ENCODE measurements at regions not wholly inside any gene's neighbourhood (a gene's known extent, or its start where the extent isn't known, plus 50 kb on each side); places are given as distances from the start of the nearest gene placed in this dataset.

GRCh38 chr4:182062458-182062857, 180.7 kb upstream of the TENM3 start:
- POLR2A ChIA-PET: no interaction called here
- Histone ChIP-seq H3K79me2 (ENCODE audit: insufficient read depth, low read length) (no peaks in the 10 kb centered on the region), H2AFZ (ENCODE audit: low read depth, low read length, poor library complexity, severe bottlenecking) (no peak overlapping the region), H3K36me3 (ENCODE audit: control insufficient read depth in 1 of 2, insufficient read depth in 2 of 2, low read length in 2 of 2) (no peaks in the 10 kb centered on the region), H3K27me3 (ENCODE audit: insufficient read depth, low read length) (no peaks in the 10 kb centered on the region), H3K9me2 (ENCODE audit: insufficient read depth) (no peaks in the 10 kb centered on the region), H4K20me1 (ENCODE audit: insufficient read depth) (no peaks in the 10 kb centered on the region), H3K9me3 (ENCODE audit: control insufficient read depth in 1 of 2, insufficient read depth in 1 of 2, low read depth in 1 of 2, low read length in 2 of 2) (no peaks in the 10 kb centered on the region), H3K4me1 (ENCODE audit: control insufficient read depth in 1 of 2, insufficient read depth in 2 of 2, low read length in 2 of 2) (peaks cover 0 to 7% of the 10 kb centered on the region in 2 experiments; a peak in 2 of 4 replicates), H3K4me3 (replicated peaks in 1 of 2; ENCODE audit: low read depth in 1 of 2, low read length in 2 of 2) (no peak overlapping the region), H3K27ac (ENCODE audit: low read depth, low read length) (no peak overlapping the region), H3K4me2 (ENCODE audit: low read length) (peak overlapping the region; percentile 36; the same call in 1 of the 2 replicates), H3K9ac (ENCODE audit: low read length) (no peak overlapping the region)
- CTCF ChIA-PET: no interaction called here
- DNase-seq (ENCODE audit: low read depth, low spot score) (no peak), ATAC-seq (no peak)
- RAD21 ChIA-PET (ENCODE audit: low non-redundant PET in 1 of 2, low total read pairs in 2 of 2, uncharacterized antibody in 2 of 2, unreplicated experiment in 2 of 2): no interaction called here
- intact Hi-C loops (cut with micrococcal nuclease): no loop called here
- no peak for TF ChIP-seq POLR2AphosphoS5 (IDR thresholded peaks at IDR 0.05; ENCODE audit: low read depth, low read length)
- TF ChIP-seq ZNF274 (IDR thresholded peaks at IDR 0.05; ENCODE audit: low read depth, low read length): no peak
- no peak for TF ChIP-seq FOSL1 (IDR thresholded peaks at IDR 0.05; ENCODE audit: low read depth)
- no peak for TF ChIP-seq TCF7L2 (IDR thresholded peaks at IDR 0.05; ENCODE audit: borderline replicate concordance, extremely low read depth, insufficient read depth, insufficient read length)
- TF ChIP-seq SP1 (IDR thresholded peaks at IDR 0.05; ENCODE audit: low read depth): no peak
- TF ChIP-seq JUND (IDR thresholded peaks at IDR 0.05): no peak
- TF ChIP-seq YY1 (IDR thresholded peaks at IDR 0.05; ENCODE audit: extremely low read depth, insufficient replicate concordance, low read depth, low read length): no peak
- no peak for TF ChIP-seq ZFX (IDR thresholded peaks at IDR 0.05)
- no peak for TF ChIP-seq SIN3A (IDR thresholded peaks at IDR 0.05; ENCODE audit: low read depth)
- no peak for TF ChIP-seq EGR1 (IDR thresholded peaks at IDR 0.05; ENCODE audit: low read depth)
- TF ChIP-seq EZH2 (IDR thresholded peaks at IDR 0.05): no peak
- TF ChIP-seq MAX (IDR thresholded peaks at IDR 0.05): no peak
- no TSS peak for BruUV-seq (replicated peaks)

- no peaks in the 10 kb centered on the region for H4K20me1 ChIP-seq (ENCODE audit: insufficient read depth)
- ChIA-PET POLR2A (no interaction called here), RAD21 (ENCODE audit: low non-redundant PET in 1 of 2, low total read pairs in 2 of 2, uncharacterized antibody in 2 of 2, unreplicated experiment in 2 of 2) (no interaction called here), CTCF (no interaction called here)
- intact Hi-C loops (cut with micrococcal nuclease): no loop called here
- no peak overlapping the region for H3K27ac ChIP-seq (ENCODE audit: low read depth, low read length)
- H2AFZ ChIP-seq (ENCODE audit: low read depth, low read length, poor library complexity, severe bottlenecking): no peak overlapping the region
- TF ChIP-seq TCF7L2 (IDR thresholded peaks at IDR 0.05; ENCODE audit: borderline replicate concordance, extremely low read depth, insufficient read depth, insufficient read length) (no peak), CEBPB (IDR thresholded peaks at IDR 0.05; ENCODE audit: low read depth) (no peak), ZFX (IDR thresholded peaks at IDR 0.05) (no peak), POLR2A (IDR thresholded peaks at IDR 0.05; ENCODE audit: borderline replicate concordance, extremely low read depth, insufficient read depth, insufficient read length) (no peak), EZH2phosphoT487 (IDR thresholded peaks at IDR 0.05; ENCODE audit: borderline replicate concordance) (no peak), REST (IDR thresholded peaks at IDR 0.05; ENCODE audit: low read depth) (no peak), POLR2AphosphoS5 (IDR thresholded peaks at IDR 0.05; ENCODE audit: low read depth, low read length) (no peak), YY1 (IDR thresholded peaks at IDR 0.05; ENCODE audit: extremely low read depth, insufficient replicate concordance, low read depth, low read length) (no peak), ZNF274 (IDR thresholded peaks at IDR 0.05; ENCODE audit: low read depth, low read length) (no peak), RAD21 (IDR thresholded peaks at IDR 0.05; ENCODE audit: low read depth) (no peak)
- no peaks in the 10 kb centered on the region for H3K36me3 ChIP-seq (ENCODE audit: control insufficient read depth in 1 of 2, insufficient read depth in 2 of 2, low read length in 2 of 2)
- H3K4me1 ChIP-seq (ENCODE audit: control insufficient read depth in 1 of 2, insufficient read depth in 2 of 2, low read length in 2 of 2): peaks cover 0 to 7% of the 10 kb centered on the region in 2 experiments; a peak in 2 of 4 replicates
- ATAC-seq (no peak), DNase-seq (ENCODE audit: low read depth, low spot score) (no peak)
- no peak overlapping the region for H3K4me3 ChIP-seq (replicated peaks in 1 of 2; ENCODE audit: low read depth in 1 of 2, low read length in 2 of 2)
- H3K9me2 ChIP-seq (ENCODE audit: insufficient read depth): no peaks in the 10 kb centered on the region
- H3K9ac ChIP-seq (ENCODE audit: low read length): no peak overlapping the region
- H3K4me2 ChIP-seq (ENCODE audit: low read length): peak overlapping the region; percentile 36
- H3K27me3 ChIP-seq (ENCODE audit: insufficient read depth, low read length): no peaks in the 10 kb centered on the region
- H3K79me2 ChIP-seq (ENCODE audit: insufficient read depth, low read length): no peaks in the 10 kb centered on the region
- H3K9me3 ChIP-seq (ENCODE audit: control insufficient read depth in 1 of 2, insufficient read depth in 1 of 2, low read depth in 1 of 2, low read length in 2 of 2): no peaks in the 10 kb centered on the region
- BruUV-seq (replicated peaks): no TSS peak
Observed at GRCh38 chr4:182062936-182063335, 180.3 kb upstream of the TENM3 start.

Data from HCT116 (cell line).